Lower leg skin (tissue), 3 donors: ENCODE measurements at regions not wholly inside any gene's neighbourhood (a gene's known extent, or its start where the extent isn't known, plus 50 kb on each side); places are given as distances from the start of the nearest gene placed in this dataset.

Experiments
- POLR2A ChIP-seq, 2 donors: fragments of 450-650 bp; IDR thresholded peaks; one replicate each; pipeline ENCODE4 v1.6.1; 2016 to 2017; ENCODE audit warnings: antibody characterized with exemption in 2 of 2, mild to moderate bottlenecking in 1 of 2, moderate library complexity in 1 of 2
- TF ChIP-seq, protein P1 (sequence below), 3 donors: fragments of 450-650 bp; IDR thresholded peaks; one replicate each; pipeline ENCODE4 v1.5.1; 2016; ENCODE audit warnings: antibody characterized with exemption in 3 of 3, mild to moderate bottlenecking in 3 of 3, moderate library complexity in 2 of 3

DNA sequence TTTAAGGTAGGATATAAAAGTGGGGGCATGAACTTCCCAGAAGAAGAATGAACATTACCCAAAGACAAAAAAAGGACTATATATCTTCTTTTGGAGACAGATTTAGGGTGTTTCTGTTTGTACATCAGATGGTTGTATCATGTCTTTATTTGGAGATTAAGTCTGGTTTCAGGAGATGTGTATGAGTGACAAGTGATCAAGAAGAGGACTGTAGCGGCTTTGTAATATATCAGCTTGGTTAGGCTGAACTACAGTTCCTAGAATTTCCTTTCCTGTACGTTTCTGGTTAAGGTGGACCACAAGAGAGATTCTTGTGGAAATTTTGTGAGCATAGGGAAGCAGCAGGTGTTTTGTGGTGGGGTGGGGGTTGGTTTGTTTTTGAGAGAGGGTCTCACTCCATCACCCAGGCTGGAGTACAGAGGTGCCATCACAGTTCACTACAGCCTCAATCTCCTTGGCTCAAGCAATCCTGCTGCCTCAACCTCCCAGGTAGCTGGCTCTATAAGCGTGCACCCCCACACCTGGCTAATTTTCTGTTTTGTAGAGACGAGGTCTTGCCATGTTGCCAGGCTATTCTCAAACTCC lies 287.1 kb upstream of the MGAT5 start:
- TF ChIP-seq POLR2A (IDR thresholded peaks at IDR 0.05): no peak
- TF ChIP-seq, protein P1, sequence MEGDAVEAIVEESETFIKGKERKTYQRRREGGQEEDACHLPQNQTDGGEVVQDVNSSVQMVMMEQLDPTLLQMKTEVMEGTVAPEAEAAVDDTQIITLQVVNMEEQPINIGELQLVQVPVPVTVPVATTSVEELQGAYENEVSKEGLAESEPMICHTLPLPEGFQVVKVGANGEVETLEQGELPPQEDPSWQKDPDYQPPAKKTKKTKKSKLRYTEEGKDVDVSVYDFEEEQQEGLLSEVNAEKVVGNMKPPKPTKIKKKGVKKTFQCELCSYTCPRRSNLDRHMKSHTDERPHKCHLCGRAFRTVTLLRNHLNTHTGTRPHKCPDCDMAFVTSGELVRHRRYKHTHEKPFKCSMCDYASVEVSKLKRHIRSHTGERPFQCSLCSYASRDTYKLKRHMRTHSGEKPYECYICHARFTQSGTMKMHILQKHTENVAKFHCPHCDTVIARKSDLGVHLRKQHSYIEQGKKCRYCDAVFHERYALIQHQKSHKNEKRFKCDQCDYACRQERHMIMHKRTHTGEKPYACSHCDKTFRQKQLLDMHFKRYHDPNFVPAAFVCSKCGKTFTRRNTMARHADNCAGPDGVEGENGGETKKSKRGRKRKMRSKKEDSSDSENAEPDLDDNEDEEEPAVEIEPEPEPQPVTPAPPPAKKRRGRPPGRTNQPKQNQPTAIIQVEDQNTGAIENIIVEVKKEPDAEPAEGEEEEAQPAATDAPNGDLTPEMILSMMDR (IDR thresholded peaks at IDR 0.05): no peak
